ENCODE measurements at regions not wholly inside any gene's neighbourhood (a gene's known extent, or its start where the extent isn't known, plus 50 kb on each side); places are given as distances from the start of the nearest gene placed in this dataset.

DNA sequence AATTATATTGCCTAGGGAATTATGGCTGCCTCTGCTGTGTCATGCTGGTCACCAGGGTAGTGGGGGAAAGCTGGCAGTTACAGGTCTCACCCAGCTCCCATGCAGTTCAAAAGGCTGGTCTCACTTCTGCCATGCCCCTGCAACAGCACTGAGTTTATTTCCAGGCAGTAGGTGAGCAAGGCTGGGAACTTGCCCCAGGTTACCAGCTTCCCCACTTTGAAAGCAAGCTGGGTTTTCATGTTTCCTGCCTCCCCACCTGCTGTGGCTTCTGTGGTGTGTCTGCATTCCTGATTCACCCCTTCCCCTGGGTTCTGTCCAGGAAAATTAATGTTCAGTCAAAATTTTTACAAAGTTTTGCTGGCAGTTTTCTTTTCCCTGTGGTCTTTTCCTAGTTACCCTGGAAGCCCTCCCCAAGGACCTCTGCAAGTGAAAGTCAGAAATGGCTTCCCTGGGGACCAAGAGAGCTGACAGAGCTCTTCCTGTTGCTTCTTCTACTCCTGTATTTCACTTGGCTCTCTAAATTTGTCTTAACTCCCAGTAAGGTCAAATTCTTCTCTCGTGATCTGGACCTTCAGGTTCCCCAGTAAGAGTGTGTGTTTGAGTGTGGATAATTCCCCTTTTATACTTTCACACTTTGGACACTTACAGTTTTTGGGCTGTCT, 58.5 kb upstream of the AGTR2 start:
- no peak for TF ChIP-seq CTCF (IDR thresholded peaks at IDR 0.05; ENCODE audit: insufficient read depth, low read depth, low read length)
- no peak for TF ChIP-seq EZH2 (IDR thresholded peaks at IDR 0.05; ENCODE audit: insufficient read depth, low read length)

Data from astrocyte (in vitro differentiated cells and primary cell).